GM13976 (cell line): ENCODE measurements at regions not wholly inside any gene's neighbourhood (a gene's known extent, or its start where the extent isn't known, plus 50 kb on each side); places are given as distances from the start of the nearest gene placed in this dataset.

Source experiments
- DNase-seq: peaks from one replicate; pipeline ENCODE4 v3.0.0; 2012; ENCODE audit warnings: low spot score
- CTCF ChIP-seq: IDR thresholded peaks from 2 replicates; pipeline ENCODE4 v1.5.1; 2012; ENCODE audit warnings: borderline replicate concordance, mild to moderate bottlenecking; ENCODE audit not compliant: insufficient read depth; ENCODE audit errors: extremely low read depth, missing control alignments, control extremely low read depth
- in situ Hi-C: fragments of 300-500 bp; cut with MboI; formaldehyde crosslinking; loops from one replicate; pipeline ENCODE4 v1.12.0; 2022; ENCODE audit warnings: low sequenced_read_pairs, mixed read lengths, inconsistent platforms; ENCODE audit not compliant: unreplicated experiment

- TF ChIP-seq CTCF = no peak
- in situ Hi-C loops = no loop called here
- DNase-seq = no peak
Observed at GRCh38 chr6:14194483-14194882, 76.9 kb downstream of the CD83 start.

- TF ChIP-seq CTCF = no peak
- in situ Hi-C loops = no loop called here
- DNase-seq = no peak
Observed at GRCh38 chr6:14194976-14195375, 77.4 kb downstream of the CD83 start.

- DNase-seq = no peak
- TF ChIP-seq CTCF = no peak
- in situ Hi-C loops = no loop called here
Observed at GRCh38 chr6:14196026-14196425, 78.5 kb downstream of the CD83 start.

GRCh38 chr6:14197118-14197517 lies 79.5 kb downstream of the CD83 start:
- TF ChIP-seq CTCF = no peak
- in situ Hi-C loops = no loop called here
- no peak for DNase-seq

- no peak for DNase-seq
- TF ChIP-seq CTCF = no peak
- in situ Hi-C loops = loop anchor here (25.0 kb wide), 3 partner anchors 1187 to 1437 kb away; no protein-coding TSS in a partner anchor
Observed at GRCh38 chr6:14200047-14200446, 82.5 kb downstream of the CD83 start.

- DNase-seq = no peak
- in situ Hi-C loops = loop anchor here (25.0 kb wide), 3 partner anchors 1184 to 1434 kb away; no protein-coding TSS in a partner anchor
- no peak for TF ChIP-seq CTCF
Observed at GRCh38 chr6:14202947-14203346, 85.4 kb downstream of the CD83 start.

- no peak for DNase-seq
- no peak for TF ChIP-seq CTCF
- in situ Hi-C loops = loop anchor here (25.0 kb wide), 3 partner anchors 1181 to 1431 kb away; no protein-coding TSS in a partner anchor
Observed at GRCh38 chr6:14206391-14206790, 88.8 kb downstream of the CD83 start.
